HEK293 (cell line): ENCODE measurements at regions not wholly inside any gene's neighbourhood (a gene's known extent, or its start where the extent isn't known, plus 50 kb on each side); places are given as distances from the start of the nearest gene placed in this dataset.
A peak's percentile ranks its signal among the peaks of the same experiment; 100 is the strongest.

Experiments
- CTCF ChIA-PET: fragments of 350-600 bp; formaldehyde crosslinking; extraction: SDS; loops from one replicate; lab custom pipeline; 2021; ENCODE audit warnings: antibody characterized with exemption; lab: Yijun Ruan, JAX
- POLR2A ChIA-PET: fragments of 300-600 bp; formaldehyde crosslinking; extraction: SDS; loops from one replicate; lab custom pipeline; 2020; ENCODE audit warnings: antibody characterized with exemption, inconsistent platforms; lab: Yijun Ruan, JAX
- H3K27ac ChIP-seq: fragments of 200-500 bp; sonication (Bioruptor generic); 2 replicates; pipeline ENCODE4 v1.5.1; 2014; ENCODE audit warnings: low read depth, low read length, control low read depth, inconsistent platforms; ENCODE audit errors: extremely low read depth
- H3K36me3 ChIP-seq, 2 experiments: fragments of 200-500 bp in 1 of 2; sonication (Bioruptor generic) in 1 of 2; 1 replicate in 1 of 2; 2 replicates in 1 of 2; pipeline ENCODE4 v1.5.1; 2014 to 2017; ENCODE audit warnings: inconsistent platforms in 2 of 2, low read length in 2 of 2; ENCODE audit not compliant: control insufficient read depth in 2 of 2, insufficient read depth in 1 of 2
- H3K4me1 ChIP-seq: fragments of 200-500 bp; sonication (Bioruptor generic); 2 replicates; pipeline ENCODE4 v1.5.1; 2014; ENCODE audit warnings: mild to moderate bottlenecking, low read length, inconsistent platforms; ENCODE audit not compliant: control insufficient read depth, insufficient read depth
- H3K4me3 ChIP-seq: 2 replicates; pipeline ENCODE4 v1.5.1; 2011; ENCODE audit warnings: low read depth, mild to moderate bottlenecking, control low read depth, low read length, moderate library complexity
- H3K9me3 ChIP-seq: fragments of 200-500 bp; sonication (Bioruptor generic); 2 replicates; pipeline ENCODE4 v1.5.1; 2014; ENCODE audit warnings: low read depth, low read length, inconsistent platforms; ENCODE audit not compliant: control insufficient read depth, insufficient read depth
- IKZF3 ChIP-seq: fragments of 450-650 bp; IDR thresholded peaks from 2 replicates; pipeline ENCODE4 v1.5.0; 2018; ENCODE audit warnings: missing biosample characterization, mild to moderate bottlenecking, missing genetic modification characterization, moderate library complexity
- KLF1 ChIP-seq: fragments of 450-650 bp; formaldehyde crosslinking; IDR thresholded peaks from 2 replicates; pipeline ENCODE4 v1.5.1; 2016; ENCODE audit warnings: missing biosample characterization, missing genetic modification characterization
- KLF10 ChIP-seq: fragments of 450-650 bp; IDR thresholded peaks from 2 replicates; pipeline ENCODE4 v1.5.1; 2018; ENCODE audit warnings: missing biosample characterization, mild to moderate bottlenecking, missing genetic modification characterization
- KLF16 ChIP-seq: fragments of 450-650 bp; formaldehyde crosslinking; IDR thresholded peaks from 2 replicates; pipeline ENCODE4 v1.5.1; 2017; ENCODE audit warnings: missing biosample characterization, missing genetic modification characterization
- KLF8 ChIP-seq: fragments of 450-650 bp; formaldehyde crosslinking; IDR thresholded peaks from 2 replicates; pipeline ENCODE4 v1.5.1; 2016; ENCODE audit warnings: missing biosample characterization, missing genetic modification characterization
- SP2 ChIP-seq: fragments of 450-650 bp; formaldehyde crosslinking; IDR thresholded peaks from 2 replicates; pipeline ENCODE4 v1.5.1; 2016; ENCODE audit warnings: missing biosample characterization, missing genetic modification characterization
- TRIM28 ChIP-seq: IDR thresholded peaks from 2 replicates; pipeline ENCODE4 v1.6.1; 2011; ENCODE audit warnings: low read length, control low read depth, borderline replicate concordance
- ZBTB10 ChIP-seq: fragments of 450-650 bp; formaldehyde crosslinking; IDR thresholded peaks from 2 replicates; pipeline ENCODE4 v1.5.1; 2016; ENCODE audit warnings: missing biosample characterization, missing genetic modification characterization
- ZBTB8A ChIP-seq: fragments of 450-650 bp; formaldehyde crosslinking; IDR thresholded peaks from 2 replicates; pipeline ENCODE4 v1.5.1; 2016; ENCODE audit warnings: missing biosample characterization, missing genetic modification characterization
- ZFP37 ChIP-seq: fragments of 450-650 bp; formaldehyde crosslinking; IDR thresholded peaks from 2 replicates; pipeline ENCODE4 v1.5.1; 2016; ENCODE audit warnings: missing biosample characterization, missing genetic modification characterization
- ZFP69B ChIP-seq: fragments of 450-650 bp; formaldehyde crosslinking; IDR thresholded peaks from 2 replicates; pipeline ENCODE4 v1.5.1; 2016; ENCODE audit warnings: missing biosample characterization, missing genetic modification characterization
- ZNF169 ChIP-seq: fragments of 450-650 bp; formaldehyde crosslinking; IDR thresholded peaks from 2 replicates; pipeline ENCODE4 v1.5.1; 2016; ENCODE audit warnings: missing biosample characterization, missing genetic modification characterization
- ZNF184 ChIP-seq: fragments of 450-650 bp; IDR thresholded peaks from 2 replicates; pipeline ENCODE4 v1.5.1; 2018; ENCODE audit warnings: missing biosample characterization, mild to moderate bottlenecking, missing genetic modification characterization
- ZNF202 ChIP-seq: fragments of 450-650 bp; formaldehyde crosslinking; IDR thresholded peaks from 2 replicates; pipeline ENCODE4 v1.5.1; 2016; ENCODE audit warnings: missing biosample characterization, missing genetic modification characterization, borderline replicate concordance
- ZNF404 ChIP-seq: fragments of 450-650 bp; formaldehyde crosslinking; IDR thresholded peaks from 2 replicates; pipeline ENCODE4 v1.5.1; 2017; ENCODE audit warnings: missing biosample characterization, missing genetic modification characterization
- ZNF558 ChIP-seq: fragments of 450-650 bp; formaldehyde crosslinking; IDR thresholded peaks from 2 replicates; pipeline ENCODE4 v1.5.1; 2016; ENCODE audit warnings: missing biosample characterization, missing genetic modification characterization
- ZNF561 ChIP-seq: fragments of 450-650 bp; IDR thresholded peaks from 2 replicates; pipeline ENCODE4 v1.5.1; 2018; ENCODE audit warnings: missing biosample characterization, missing genetic modification characterization, borderline replicate concordance
- ZNF629 ChIP-seq: fragments of 450-650 bp; formaldehyde crosslinking; IDR thresholded peaks from 2 replicates; pipeline ENCODE4 v1.5.1; 2017; ENCODE audit warnings: missing biosample characterization, missing genetic modification characterization
- ZNF664 ChIP-seq: fragments of 450-650 bp; formaldehyde crosslinking; IDR thresholded peaks from 2 replicates; pipeline ENCODE4 v1.5.1; 2016; ENCODE audit warnings: missing biosample characterization, missing genetic modification characterization
- ZNF707 ChIP-seq: fragments of 450-650 bp; formaldehyde crosslinking; IDR thresholded peaks from 2 replicates; pipeline ENCODE4 v1.5.1; 2016; ENCODE audit warnings: missing biosample characterization, missing genetic modification characterization
- ZNF747 ChIP-seq: fragments of 450-650 bp; formaldehyde crosslinking; IDR thresholded peaks from 2 replicates; pipeline ENCODE4 v1.5.1; 2016; ENCODE audit warnings: missing biosample characterization, missing genetic modification characterization
- ZNF76 ChIP-seq: fragments of 450-650 bp; formaldehyde crosslinking; IDR thresholded peaks from 2 replicates; pipeline ENCODE4; 2016; ENCODE audit warnings: low read depth, missing biosample characterization, missing genetic modification characterization, borderline replicate concordance
- ZNF768 ChIP-seq: fragments of 450-650 bp; formaldehyde crosslinking; IDR thresholded peaks from 2 replicates; pipeline ENCODE4 v1.5.1; 2018; ENCODE audit warnings: missing biosample characterization, mild to moderate bottlenecking, missing genetic modification characterization
- ZNF777 ChIP-seq: fragments of 450-650 bp; formaldehyde crosslinking; IDR thresholded peaks from 2 replicates; pipeline ENCODE4 v1.5.1; 2017; ENCODE audit warnings: missing biosample characterization, missing genetic modification characterization, borderline replicate concordance
- ZNF785 ChIP-seq: fragments of 450-650 bp; formaldehyde crosslinking; IDR thresholded peaks from 2 replicates; pipeline ENCODE4 v1.5.1; 2016; ENCODE audit warnings: missing biosample characterization, missing genetic modification characterization
- ZSCAN16 ChIP-seq: fragments of 450-650 bp; formaldehyde crosslinking; IDR thresholded peaks from 2 replicates; pipeline ENCODE4 v1.5.1; 2016; ENCODE audit warnings: missing biosample characterization, missing genetic modification characterization
- ZSCAN30 ChIP-seq: fragments of 450-650 bp; IDR thresholded peaks from 2 replicates; pipeline ENCODE4 v1.5.1; 2018; ENCODE audit warnings: missing biosample characterization, mild to moderate bottlenecking, missing genetic modification characterization, moderate library complexity
- ZXDB ChIP-seq: fragments of 450-650 bp; formaldehyde crosslinking; IDR thresholded peaks from 2 replicates; pipeline ENCODE4 v1.5.1; 2016; ENCODE audit warnings: missing biosample characterization, missing genetic modification characterization
- TF ChIP-seq, protein P1 (sequence below): fragments of 450-650 bp; formaldehyde crosslinking; IDR thresholded peaks from 2 replicates; pipeline ENCODE4 v1.5.1; 2017; ENCODE audit warnings: missing biosample characterization, missing genetic modification characterization
- TF ChIP-seq, protein P2 (sequence below): fragments of 450-650 bp; formaldehyde crosslinking; IDR thresholded peaks from 2 replicates; pipeline ENCODE4 v1.5.1; 2017; ENCODE audit warnings: missing biosample characterization, missing genetic modification characterization

- TF ChIP-seq KLF8 (tag by site-specific recombination) = 0 out of 2 replicates have a peak, but pooled peaks have one; percentile 11
- no peak for TF ChIP-seq ZNF202 (tag by site-specific recombination)
- TF ChIP-seq, protein P1, sequence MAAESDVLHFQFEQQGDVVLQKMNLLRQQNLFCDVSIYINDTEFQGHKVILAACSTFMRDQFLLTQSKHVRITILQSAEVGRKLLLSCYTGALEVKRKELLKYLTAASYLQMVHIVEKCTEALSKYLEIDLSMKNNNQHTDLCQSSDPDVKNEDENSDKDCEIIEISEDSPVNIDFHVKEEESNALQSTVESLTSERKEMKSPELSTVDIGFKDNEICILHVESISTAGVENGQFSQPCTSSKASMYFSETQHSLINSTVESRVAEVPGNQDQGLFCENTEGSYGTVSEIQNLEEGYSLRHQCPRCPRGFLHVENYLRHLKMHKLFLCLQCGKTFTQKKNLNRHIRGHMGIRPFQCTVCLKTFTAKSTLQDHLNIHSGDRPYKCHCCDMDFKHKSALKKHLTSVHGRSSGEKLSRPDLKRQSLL (tag by site-specific recombination) = 0 out of 2 replicates have a peak, but pooled peaks have one; percentile 8
- no peak for TF ChIP-seq ZNF664 (tag by site-specific recombination)
- TF ChIP-seq ZNF184 = 0 out of 2 replicates have a peak, but pooled peaks have one; percentile 39
- no peak for TF ChIP-seq IKZF3
- peak; percentile 74 for TF ChIP-seq ZBTB8A (tag by site-specific recombination)
- TF ChIP-seq ZNF785 (tag by site-specific recombination) = no peak
- TF ChIP-seq ZNF777 (tag by site-specific recombination) = 0 out of 2 replicates have a peak, but pooled peaks have one; percentile 54
- TF ChIP-seq SP2 (tag by site-specific recombination) = peak; percentile 35
- no peak for TF ChIP-seq ZSCAN16 (tag by site-specific recombination)
- TF ChIP-seq ZNF169 (tag by site-specific recombination) = no peak
- no peak for TF ChIP-seq ZFP37 (tag by site-specific recombination)
These were observed 57.8 kb upstream of the PCGF5 start (continued) for GRCh38 chr10:91162495-91163268.

DNA sequence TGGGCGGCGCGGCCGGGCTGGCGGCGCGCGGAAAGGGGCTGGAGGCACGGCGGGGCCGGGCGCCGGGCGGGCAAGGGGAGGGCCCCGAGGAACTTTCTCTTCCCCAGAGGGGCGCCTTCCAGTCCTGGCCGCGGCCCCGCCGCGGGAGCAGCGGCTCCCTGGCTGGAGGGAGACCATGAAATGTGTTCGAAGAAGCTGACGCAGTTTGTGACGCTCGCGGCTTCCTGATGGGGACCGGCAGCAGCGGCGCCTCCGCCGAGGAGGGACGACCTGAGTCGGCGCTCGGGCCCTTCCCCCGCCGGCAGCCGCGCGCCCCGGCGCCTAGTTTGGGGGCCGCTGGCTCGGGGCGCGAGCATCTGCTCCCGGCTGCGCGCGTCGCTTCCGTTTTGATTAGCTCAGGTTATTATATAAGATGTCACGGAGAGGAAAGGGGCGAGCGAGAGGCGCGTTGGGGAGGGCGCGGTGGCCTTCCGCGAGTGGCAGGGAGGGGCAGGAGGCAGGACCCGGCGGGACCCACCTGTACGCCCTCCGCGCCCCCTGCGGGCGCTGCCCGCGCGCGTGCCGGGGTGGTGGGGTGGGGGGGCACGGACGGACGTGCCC, 57.1 kb upstream of the PCGF5 start:
- CTCF ChIA-PET = interaction anchor here (1.0 kb wide), 1 partner anchor 87 kb away, joined by 3 read pairs; no protein-coding TSS in a partner anchor
- TF ChIP-seq ZNF76 (tag by site-specific recombination) = 0 out of 2 replicates have a peak, but pooled peaks have one; percentile 4
- no peak for TF ChIP-seq ZNF707
- TF ChIP-seq ZNF404 (tag by site-specific recombination) = no peak
- TF ChIP-seq ZNF747 (tag by site-specific recombination) = no peak
- no peak for TF ChIP-seq ZNF768 (tag by site-specific recombination)
- TF ChIP-seq, protein P2, sequence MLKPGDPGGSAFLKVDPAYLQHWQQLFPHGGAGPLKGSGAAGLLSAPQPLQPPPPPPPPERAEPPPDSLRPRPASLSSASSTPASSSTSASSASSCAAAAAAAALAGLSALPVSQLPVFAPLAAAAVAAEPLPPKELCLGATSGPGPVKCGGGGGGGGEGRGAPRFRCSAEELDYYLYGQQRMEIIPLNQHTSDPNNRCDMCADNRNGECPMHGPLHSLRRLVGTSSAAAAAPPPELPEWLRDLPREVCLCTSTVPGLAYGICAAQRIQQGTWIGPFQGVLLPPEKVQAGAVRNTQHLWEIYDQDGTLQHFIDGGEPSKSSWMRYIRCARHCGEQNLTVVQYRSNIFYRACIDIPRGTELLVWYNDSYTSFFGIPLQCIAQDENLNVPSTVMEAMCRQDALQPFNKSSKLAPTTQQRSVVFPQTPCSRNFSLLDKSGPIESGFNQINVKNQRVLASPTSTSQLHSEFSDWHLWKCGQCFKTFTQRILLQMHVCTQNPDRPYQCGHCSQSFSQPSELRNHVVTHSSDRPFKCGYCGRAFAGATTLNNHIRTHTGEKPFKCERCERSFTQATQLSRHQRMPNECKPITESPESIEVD (tag by site-specific recombination) = no peak
- TF ChIP-seq SP2 (tag by site-specific recombination) = peak; percentile 23; the same call in 1 of the 2 replicates
- TF ChIP-seq ZSCAN30 (tag by site-specific recombination) = peak; percentile 30; the same call in 1 of the 2 replicates
- no peak for TF ChIP-seq ZNF561 (tag by site-specific recombination)
- TF ChIP-seq KLF16 (tag by site-specific recombination) = no peak
- TF ChIP-seq KLF8 (tag by site-specific recombination) = peak; percentile 50; the same call in 1 of the 2 replicates
- peak; percentile 70 for TF ChIP-seq KLF1
- TF ChIP-seq ZFP69B (tag by site-specific recombination) = peak; percentile 71; the same call in 1 of the 2 replicates
- TF ChIP-seq ZBTB10 = no peak
- no peak for TF ChIP-seq ZFP37 (tag by site-specific recombination)
- TF ChIP-seq ZNF629 (tag by site-specific recombination) = no peak
- TF ChIP-seq KLF10 (tag by site-specific recombination) = peak; percentile 38; the same call in 1 of the 2 replicates
- TF ChIP-seq ZXDB (tag by site-specific recombination) = 0 out of 2 replicates have a peak, but pooled peaks have one; percentile 11
- no peak for TF ChIP-seq TRIM28
- no peak for TF ChIP-seq ZNF558 (tag by site-specific recombination)

More for the DNA sequence above, 57.1 kb upstream of the PCGF5 start:
- Histone ChIP-seq H3K9me3 (no peaks in the 10 kb centered on the region), H3K4me1 (no peaks in the 10 kb centered on the region; the same call in 1 of the 2 replicates), H3K4me3 (peak overlapping the region; percentile 78), H3K27ac (peak overlapping the region; percentile 86), H3K36me3 (no peaks in the 10 kb centered on the region)
- POLR2A ChIA-PET = interaction anchor here (0.6 to 3.0 kb wide), 4 partner anchors 12 to 760 kb away, joined by 3 to 15 read pairs (median 3); partner anchors contain the start of gene BTAF1
